HCT116 (cell line): ENCODE measurements at regions not wholly inside any gene's neighbourhood (a gene's known extent, or its start where the extent isn't known, plus 50 kb on each side); places are given as distances from the start of the nearest gene placed in this dataset.

ENCODE experiments used
- CTCF ChIP-seq, 3 experiments: fragments of 200-600 bp in 1 of 3; sonication (generic) in 1 of 3; IDR thresholded peaks in 2 of 3; conservative IDR thresholded peaks in 1 of 3; 2 replicates each; pipeline ENCODE4 v1.5.1; 2012 to 2017; ENCODE audit warnings: low read depth in 2 of 3, low read length in 2 of 3, antibody characterized with exemption in 1 of 3, borderline replicate concordance in 1 of 3, control low read depth in 1 of 3, mild to moderate bottlenecking in 1 of 3, mixed read lengths in 1 of 3, mixed run types in 1 of 3, moderate library complexity in 1 of 3; ENCODE audit not compliant: insufficient read depth in 1 of 3
- EZH2 ChIP-seq: fragments of 200-600 bp; sonication (generic); IDR thresholded peaks from 2 replicates; pipeline ENCODE4 v1.6.1; 2017; ENCODE audit warnings: antibody characterized with exemption, mixed run types
- JUND ChIP-seq: IDR thresholded peaks from 2 replicates; pipeline ENCODE4 v1.6.1; 2012
- POLR2A ChIP-seq: IDR thresholded peaks from 2 replicates; pipeline ENCODE4 v1.7.0; 2011; ENCODE audit warnings: borderline replicate concordance; ENCODE audit not compliant: insufficient read depth, insufficient read length; ENCODE audit errors: extremely low read depth
- POLR2AphosphoS5 ChIP-seq: IDR thresholded peaks from 2 replicates; pipeline ENCODE4 v1.6.1; 2011; ENCODE audit warnings: mild to moderate bottlenecking, low read depth, low read length, moderate library complexity
- RAD21 ChIP-seq: IDR thresholded peaks from 2 replicates; pipeline ENCODE4 v1.6.1; 2012; ENCODE audit warnings: low read depth, mild to moderate bottlenecking
- SRF ChIP-seq: IDR thresholded peaks from 2 replicates; pipeline ENCODE4 v1.6.1; 2012; ENCODE audit warnings: low read depth
- YY1 ChIP-seq: IDR thresholded peaks from 2 replicates; pipeline ENCODE4 v1.6.1; 2011; ENCODE audit warnings: low read length, low read depth, moderate library complexity, mild to moderate bottlenecking; ENCODE audit not compliant: insufficient replicate concordance; ENCODE audit errors: extremely low read depth
- ZBTB33 ChIP-seq: IDR thresholded peaks from 2 replicates; pipeline ENCODE4 v1.6.1; 2011; ENCODE audit warnings: mild to moderate bottlenecking, low read length, moderate library complexity; ENCODE audit not compliant: insufficient replicate concordance; ENCODE audit errors: extremely low read depth
- TF ChIP-seq, protein P1 (sequence below): IDR thresholded peaks from 2 replicates; pipeline ENCODE4 v1.6.1; 2012
- TF ChIP-seq, protein P2 (sequence below): IDR thresholded peaks from 2 replicates; pipeline ENCODE4 v1.6.1; 2012; ENCODE audit warnings: low read depth

- TF ChIP-seq RAD21 (no peak), EZH2 (no peak), CTCF (IDR thresholded peaks at IDR 0.05 in 2 of 3, conservative IDR thresholded peaks at IDR 0.05 in 1 of 3; ENCODE audit: borderline replicate concordance in 1 of 3, insufficient read depth in 1 of 3, low read depth in 2 of 3, low read length in 2 of 3) (no peak), JUND (no peak), ZBTB33 (no peak), POLR2A (no peak), POLR2AphosphoS5 (no peak), SRF (no peak), YY1 (no peak)
- TF ChIP-seq, protein P1, sequence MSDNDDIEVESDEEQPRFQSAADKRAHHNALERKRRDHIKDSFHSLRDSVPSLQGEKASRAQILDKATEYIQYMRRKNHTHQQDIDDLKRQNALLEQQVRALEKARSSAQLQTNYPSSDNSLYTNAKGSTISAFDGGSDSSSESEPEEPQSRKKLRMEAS = no peak
- TF ChIP-seq, protein P2, sequence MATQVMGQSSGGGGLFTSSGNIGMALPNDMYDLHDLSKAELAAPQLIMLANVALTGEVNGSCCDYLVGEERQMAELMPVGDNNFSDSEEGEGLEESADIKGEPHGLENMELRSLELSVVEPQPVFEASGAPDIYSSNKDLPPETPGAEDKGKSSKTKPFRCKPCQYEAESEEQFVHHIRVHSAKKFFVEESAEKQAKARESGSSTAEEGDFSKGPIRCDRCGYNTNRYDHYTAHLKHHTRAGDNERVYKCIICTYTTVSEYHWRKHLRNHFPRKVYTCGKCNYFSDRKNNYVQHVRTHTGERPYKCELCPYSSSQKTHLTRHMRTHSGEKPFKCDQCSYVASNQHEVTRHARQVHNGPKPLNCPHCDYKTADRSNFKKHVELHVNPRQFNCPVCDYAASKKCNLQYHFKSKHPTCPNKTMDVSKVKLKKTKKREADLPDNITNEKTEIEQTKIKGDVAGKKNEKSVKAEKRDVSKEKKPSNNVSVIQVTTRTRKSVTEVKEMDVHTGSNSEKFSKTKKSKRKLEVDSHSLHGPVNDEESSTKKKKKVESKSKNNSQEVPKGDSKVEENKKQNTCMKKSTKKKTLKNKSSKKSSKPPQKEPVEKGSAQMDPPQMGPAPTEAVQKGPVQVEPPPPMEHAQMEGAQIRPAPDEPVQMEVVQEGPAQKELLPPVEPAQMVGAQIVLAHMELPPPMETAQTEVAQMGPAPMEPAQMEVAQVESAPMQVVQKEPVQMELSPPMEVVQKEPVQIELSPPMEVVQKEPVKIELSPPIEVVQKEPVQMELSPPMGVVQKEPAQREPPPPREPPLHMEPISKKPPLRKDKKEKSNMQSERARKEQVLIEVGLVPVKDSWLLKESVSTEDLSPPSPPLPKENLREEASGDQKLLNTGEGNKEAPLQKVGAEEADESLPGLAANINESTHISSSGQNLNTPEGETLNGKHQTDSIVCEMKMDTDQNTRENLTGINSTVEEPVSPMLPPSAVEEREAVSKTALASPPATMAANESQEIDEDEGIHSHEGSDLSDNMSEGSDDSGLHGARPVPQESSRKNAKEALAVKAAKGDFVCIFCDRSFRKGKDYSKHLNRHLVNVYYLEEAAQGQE = no peak
Measured at GRCh38 chr3:180828001-180828720, 84.3 kb upstream of the FXR1 start.
